ENCODE measurements at regions not wholly inside any gene's neighbourhood (a gene's known extent, or its start where the extent isn't known, plus 50 kb on each side); places are given as distances from the start of the nearest gene placed in this dataset.

DNA sequence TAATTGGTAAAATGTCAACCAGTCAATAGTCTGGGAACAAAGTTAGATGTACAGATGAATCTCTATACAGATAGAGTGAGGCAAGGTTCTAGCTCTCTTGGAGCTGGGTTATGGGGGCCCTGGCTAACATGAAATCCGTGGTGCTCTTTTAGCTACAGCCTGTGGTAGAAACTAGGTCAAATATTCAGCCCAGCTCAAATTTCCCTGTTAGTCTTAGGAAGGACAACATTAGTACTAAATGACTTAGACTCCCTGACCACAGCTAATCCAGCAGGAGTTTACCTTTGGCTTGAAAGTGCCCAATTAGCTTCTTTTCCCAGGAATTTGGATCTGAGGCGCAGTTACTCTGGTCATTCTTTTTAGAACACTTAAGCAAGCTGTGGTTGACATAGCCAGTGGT lies 170.5 kb downstream of the DMRTA1 start:
- H3K9me3 Mint-ChIP-seq (ENCODE audit: unreplicated experiment) = peaks cover 3% of the 10 kb centered on the region
- DNase-seq (ENCODE audit: extremely low spot score, unreplicated experiment) = no peak
- no peak overlapping the region for H3K27ac Mint-ChIP-seq (ENCODE audit: unreplicated experiment)
- TF ChIP-seq CTCF (IDR thresholded peaks at IDR 0.05) = no peak
- no peaks in the 10 kb centered on the region for H3K36me3 Mint-ChIP-seq (ENCODE audit: unreplicated experiment)
- H3K27me3 Mint-ChIP-seq (ENCODE audit: unreplicated experiment) = no peaks in the 10 kb centered on the region
- no peak overlapping the region for H3K4me3 Mint-ChIP-seq (ENCODE audit: unreplicated experiment)
- no peaks in the 10 kb centered on the region for H3K4me1 Mint-ChIP-seq (ENCODE audit: unreplicated experiment)

GRCh38 chr9:22622815-22623214 lies 176.2 kb downstream of the DMRTA1 start:
- Mint-ChIP-seq H3K36me3 (ENCODE audit: unreplicated experiment) (no peaks in the 10 kb centered on the region), H3K4me1 (ENCODE audit: unreplicated experiment) (no peaks in the 10 kb centered on the region), H3K9me3 (ENCODE audit: unreplicated experiment) (no peaks in the 10 kb centered on the region), H3K27ac (ENCODE audit: unreplicated experiment) (no peak overlapping the region), H3K4me3 (ENCODE audit: unreplicated experiment) (no peak overlapping the region), H3K27me3 (ENCODE audit: unreplicated experiment) (no peaks in the 10 kb centered on the region)
- no peak for DNase-seq (ENCODE audit: extremely low spot score, unreplicated experiment)
- TF ChIP-seq CTCF (IDR thresholded peaks at IDR 0.05) = no peak

DNA sequence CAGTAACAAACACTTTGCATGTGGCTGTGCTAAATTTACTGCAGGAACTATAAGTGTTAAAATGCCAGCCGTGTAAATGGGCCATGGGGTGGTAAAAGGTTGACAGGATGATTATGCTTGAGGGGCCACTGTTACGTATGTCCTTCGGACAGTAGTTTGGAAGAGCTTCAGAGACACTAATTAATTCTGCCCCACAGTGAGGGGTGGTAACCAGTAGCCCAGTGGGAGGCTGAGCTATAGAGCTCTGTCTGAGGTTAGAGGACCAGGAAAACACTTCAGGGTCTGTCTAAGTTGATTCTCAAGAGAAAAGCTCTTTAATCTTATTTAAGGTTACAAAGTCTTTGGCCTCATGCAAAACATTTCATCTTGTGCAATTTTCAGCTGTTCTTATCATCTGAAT lies 176.6 kb downstream of the DMRTA1 start:
- Mint-ChIP-seq H3K27me3 (ENCODE audit: unreplicated experiment) (no peaks in the 10 kb centered on the region), H3K4me1 (ENCODE audit: unreplicated experiment) (no peaks in the 10 kb centered on the region), H3K27ac (ENCODE audit: unreplicated experiment) (no peak overlapping the region), H3K9me3 (ENCODE audit: unreplicated experiment) (no peaks in the 10 kb centered on the region), H3K36me3 (ENCODE audit: unreplicated experiment) (no peaks in the 10 kb centered on the region), H3K4me3 (ENCODE audit: unreplicated experiment) (no peak overlapping the region)
- DNase-seq (ENCODE audit: extremely low spot score, unreplicated experiment) = no peak
- TF ChIP-seq CTCF (IDR thresholded peaks at IDR 0.05) = no peak

GRCh38 chr9:22625540-22625939 lies 178.9 kb downstream of the DMRTA1 start:
- DNase-seq (ENCODE audit: extremely low spot score, unreplicated experiment) = no peak
- Mint-ChIP-seq H3K4me3 (ENCODE audit: unreplicated experiment) (no peak overlapping the region), H3K4me1 (ENCODE audit: unreplicated experiment) (no peaks in the 10 kb centered on the region), H3K27ac (ENCODE audit: unreplicated experiment) (no peak overlapping the region), H3K9me3 (ENCODE audit: unreplicated experiment) (no peaks in the 10 kb centered on the region), H3K36me3 (ENCODE audit: unreplicated experiment) (no peaks in the 10 kb centered on the region), H3K27me3 (ENCODE audit: unreplicated experiment) (no peaks in the 10 kb centered on the region)
- TF ChIP-seq CTCF (IDR thresholded peaks at IDR 0.05) = no peak

DNA sequence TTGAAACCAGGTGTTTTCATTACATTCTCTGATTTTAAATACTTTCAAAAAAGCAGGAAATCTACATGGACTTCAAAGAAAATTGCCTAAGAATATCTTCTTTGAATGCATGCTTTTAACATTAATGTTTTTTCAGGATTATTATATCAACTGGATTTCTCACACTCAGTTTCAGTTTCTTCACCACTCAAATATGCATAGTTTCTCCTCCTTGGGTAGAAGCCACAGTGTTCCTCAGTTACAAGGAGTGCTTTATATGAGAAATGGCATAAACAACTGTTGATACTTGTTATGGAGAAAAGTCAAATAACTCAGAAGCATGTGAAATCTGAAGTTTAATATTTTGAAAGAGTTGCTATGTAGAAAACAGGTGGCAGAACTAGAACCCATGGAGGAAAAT lies 196.9 kb downstream of the DMRTA1 start:
- no peaks in the 10 kb centered on the region for H3K27me3 Mint-ChIP-seq (ENCODE audit: unreplicated experiment)
- no peak for TF ChIP-seq CTCF (IDR thresholded peaks at IDR 0.05)
- H3K4me1 Mint-ChIP-seq (ENCODE audit: unreplicated experiment) = no peaks in the 10 kb centered on the region
- H3K4me3 Mint-ChIP-seq (ENCODE audit: unreplicated experiment) = no peak overlapping the region
- H3K27ac Mint-ChIP-seq (ENCODE audit: unreplicated experiment) = no peak overlapping the region
- no peaks in the 10 kb centered on the region for H3K36me3 Mint-ChIP-seq (ENCODE audit: unreplicated experiment)
- no peak for DNase-seq (ENCODE audit: extremely low spot score, unreplicated experiment)
- H3K9me3 Mint-ChIP-seq (ENCODE audit: unreplicated experiment) = no peaks in the 10 kb centered on the region

Data from osteocyte (in vitro differentiated cells).